Activated CD8-positive, alpha-beta memory T cell treated with anti-CD3 and anti-CD28 coated beads for 36 hours (primary cell): ENCODE measurements at regions not wholly inside any gene's neighbourhood (a gene's known extent, or its start where the extent isn't known, plus 50 kb on each side); places are given as distances from the start of the nearest gene placed in this dataset.
"Not testable (repeated sequence)": the region's sequence is repeated elsewhere in the genome, so short reads cannot be mapped to it uniquely, and the experiment has no call there.

ENCODE experiments used
- CTCF ChIA-PET: fragments of 350-600 bp; sonication (Branson Sonifier 250); formaldehyde crosslinking; loops from one replicate; lab custom pipeline; 2021; ENCODE audit warnings: antibody characterized with exemption; lab: Charles Lee
- POLR2A ChIA-PET: fragments of 350-600 bp; sonication (Branson Sonifier 250); formaldehyde crosslinking; loops from one replicate; lab custom pipeline; 2021; ENCODE audit warnings: antibody characterized with exemption; lab: Charles Lee

DNA sequence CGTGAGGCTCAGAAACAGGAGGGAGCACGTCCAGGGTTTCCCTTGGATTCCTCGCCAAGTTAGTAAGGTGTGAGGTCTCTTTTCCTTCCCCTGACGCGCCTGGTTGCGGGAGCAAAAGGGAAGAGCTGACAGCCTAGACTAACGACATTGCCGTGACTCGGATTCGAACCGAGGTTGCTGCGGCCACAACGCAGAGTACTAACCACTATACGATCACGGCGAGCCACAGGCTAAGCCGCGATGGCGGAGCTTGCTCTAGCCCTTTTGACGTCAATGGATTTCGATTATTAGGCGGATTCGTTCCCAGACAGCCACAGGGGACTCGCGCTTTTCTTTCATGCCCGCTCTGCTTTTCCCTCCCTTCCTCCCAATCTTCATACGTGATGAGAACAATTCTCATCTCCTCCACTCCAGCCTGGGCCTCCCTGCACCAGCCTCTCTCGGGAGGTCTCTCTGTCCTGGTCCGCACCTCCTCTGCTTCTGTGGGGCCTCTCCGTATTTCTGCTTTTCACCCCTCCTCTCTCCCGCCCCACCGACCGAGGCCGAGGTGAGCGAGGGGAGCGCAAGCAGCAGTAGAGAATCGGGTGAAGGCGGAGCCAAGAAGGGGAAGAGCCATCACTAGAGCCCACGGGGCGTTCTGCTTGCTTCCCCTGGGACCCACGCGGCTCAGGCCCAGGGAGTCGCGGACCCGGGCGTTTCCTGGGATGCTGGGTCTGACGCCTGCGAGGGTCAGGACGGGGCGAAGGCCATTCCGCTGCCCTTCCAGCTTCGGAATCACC, 150.7 kb upstream of the NBPF11 start:
- CTCF ChIA-PET, result interaction anchor here (0.7 kb wide), 2 partner anchors 16 to 81 kb away, joined by 3 to 4 read pairs; no protein-coding TSS in a partner anchor

GRCh38 chr1:148297852-148298251, 145.8 kb upstream of the NBPF11 start:
- POLR2A ChIA-PET, result not testable (repeated sequence)

More for the DNA sequence above, 150.7 kb upstream of the NBPF11 start:
- POLR2A ChIA-PET, result interaction anchor here (1.0 to 1.1 kb wide), 2 partner anchors 32 to 39 kb away, joined by 3 to 6 read pairs; no protein-coding TSS in a partner anchor

DNA sequence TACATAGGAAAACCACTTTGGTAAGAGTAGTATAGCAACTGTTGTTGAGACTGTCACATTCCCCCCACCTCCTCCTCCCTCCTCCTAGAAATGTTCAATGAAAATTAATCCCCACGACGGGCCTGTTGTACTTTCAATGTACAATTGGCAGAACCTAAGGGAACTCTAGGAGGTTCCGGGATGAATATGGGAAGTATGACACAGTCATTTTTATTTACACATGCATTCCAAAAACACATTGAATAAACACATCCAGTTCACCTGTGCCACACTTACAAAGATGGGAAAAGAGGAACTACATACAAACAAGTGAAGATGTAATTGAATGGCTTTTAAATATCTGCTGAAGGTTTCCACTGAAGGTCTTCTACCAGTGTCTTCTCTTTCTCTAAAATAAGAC, 144.4 kb upstream of the NBPF11 start:
- POLR2A ChIA-PET, result no interaction called here

More at GRCh38 chr1:148297852-148298251, 145.8 kb upstream of the NBPF11 start:
- CTCF ChIA-PET, result not testable (repeated sequence)

GRCh38 chr1:148294116-148294807, 142.2 kb upstream of the NBPF11 start:
- ChIA-PET CTCF (no interaction called here), POLR2A (no interaction called here)

More for the DNA sequence above, 144.4 kb upstream of the NBPF11 start:
- CTCF ChIA-PET, result no interaction called here

DNA sequence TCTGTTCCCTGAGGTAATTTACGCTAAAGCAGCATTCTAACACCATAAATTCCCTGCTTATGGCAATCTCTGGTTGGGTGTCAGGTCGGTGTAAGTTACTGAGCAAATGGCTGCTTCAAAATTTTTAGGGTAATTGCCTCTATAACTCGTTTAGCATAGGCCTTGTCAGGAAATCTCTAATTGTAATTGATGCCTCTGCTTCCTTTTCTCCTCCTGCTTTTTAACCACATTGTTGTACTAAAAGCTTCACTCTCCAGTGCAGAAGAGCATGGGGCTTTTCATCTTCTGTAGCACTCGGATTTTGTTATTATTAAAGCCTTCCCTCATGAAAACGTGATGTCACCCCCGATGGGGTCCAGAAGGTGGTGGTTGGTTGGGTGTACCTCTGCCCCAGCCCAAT, 141.6 kb upstream of the NBPF11 start:
- ChIA-PET POLR2A (no interaction called here), CTCF (no interaction called here)

GRCh38 chr1:148292915-148293314, 140.8 kb upstream of the NBPF11 start:
- CTCF ChIA-PET, result no interaction called here
- POLR2A ChIA-PET, result no interaction called here

DNA sequence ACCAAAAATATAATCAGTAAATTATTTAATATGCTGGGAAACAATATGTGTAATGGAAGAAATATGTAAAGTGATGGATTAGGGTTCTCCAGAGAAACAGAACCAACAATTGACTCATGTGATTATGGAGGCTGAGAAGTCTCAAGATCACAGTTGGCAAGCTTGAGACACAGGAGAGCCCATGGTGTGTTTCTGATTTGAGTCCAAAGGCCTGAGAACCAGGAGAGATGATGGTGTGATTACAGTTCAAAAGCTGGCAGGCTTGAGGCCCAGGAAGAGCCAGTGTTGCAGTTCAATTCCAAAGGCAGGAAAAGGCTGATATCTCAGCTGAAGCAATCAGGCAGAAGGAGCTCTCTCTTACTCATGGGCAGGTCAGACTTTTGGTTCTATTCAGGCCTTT, 138.8 kb upstream of the NBPF11 start:
- CTCF ChIA-PET, result no interaction called here
- POLR2A ChIA-PET, result no interaction called here

GRCh38 chr1:148289647-148290046, 137.6 kb upstream of the NBPF11 start:
- CTCF ChIA-PET, result no interaction called here
- POLR2A ChIA-PET, result no interaction called here

DNA sequence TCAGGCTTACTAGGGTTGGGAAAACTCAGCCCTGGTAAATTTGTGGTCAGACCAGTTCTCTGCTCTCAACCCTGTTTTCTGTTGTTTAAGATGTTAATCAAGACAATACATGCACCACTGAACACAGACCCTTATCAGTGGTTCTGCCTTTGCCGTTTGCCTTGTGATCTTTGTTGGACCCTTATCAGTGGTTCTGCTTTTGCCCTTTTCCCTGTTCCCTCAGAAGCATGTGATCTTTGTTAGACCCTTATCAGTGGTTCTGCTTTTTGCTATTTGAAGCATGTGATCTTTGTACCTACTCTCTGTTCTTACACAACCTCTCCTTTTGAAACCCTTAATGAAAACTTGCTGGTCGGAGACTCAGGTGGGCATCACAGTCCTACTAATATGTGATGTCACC, 133.9 kb upstream of the NBPF11 start:
- POLR2A ChIA-PET, CTCF ChIA-PET: not testable (repeated sequence)

DNA sequence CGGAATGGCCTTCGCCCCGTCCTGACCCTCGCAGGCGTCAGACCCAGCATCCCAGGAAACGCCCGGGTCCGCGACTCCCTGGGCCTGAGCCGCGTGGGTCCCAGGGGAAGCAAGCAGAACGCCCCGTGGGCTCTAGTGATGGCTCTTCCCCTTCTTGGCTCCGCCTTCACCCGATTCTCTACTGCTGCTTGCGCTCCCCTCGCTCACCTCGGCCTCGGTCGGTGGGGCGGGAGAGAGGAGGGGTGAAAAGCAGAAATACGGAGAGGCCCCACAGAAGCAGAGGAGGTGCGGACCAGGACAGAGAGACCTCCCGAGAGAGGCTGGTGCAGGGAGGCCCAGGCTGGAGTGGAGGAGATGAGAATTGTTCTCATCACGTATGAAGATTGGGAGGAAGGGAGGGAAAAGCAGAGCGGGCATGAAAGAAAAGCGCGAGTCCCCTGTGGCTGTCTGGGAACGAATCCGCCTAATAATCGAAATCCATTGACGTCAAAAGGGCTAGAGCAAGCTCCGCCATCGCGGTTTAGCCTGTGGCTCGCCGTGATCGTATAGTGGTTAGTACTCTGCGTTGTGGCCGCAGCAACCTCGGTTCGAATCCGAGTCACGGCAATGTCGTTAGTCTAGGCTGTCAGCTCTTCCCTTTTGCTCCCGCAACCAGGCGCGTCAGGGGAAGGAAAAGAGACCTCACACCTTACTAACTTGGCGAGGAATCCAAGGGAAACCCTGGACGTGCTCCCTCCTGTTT, 128.9 kb upstream of the NBPF11 start:
- POLR2A ChIA-PET, CTCF ChIA-PET: not testable (repeated sequence)

- POLR2A ChIA-PET, result interaction anchor here (1.6 kb wide), 1 partner anchor 16 kb away, joined by 5 read pairs; no protein-coding TSS in a partner anchor
- CTCF ChIA-PET, result interaction anchor here (1.0 kb wide), 1 partner anchor 55 kb away, joined by 4 read pairs; no protein-coding TSS in a partner anchor
Measured at GRCh38 chr1:148279002-148279542, 127.0 kb upstream of the NBPF11 start.

GRCh38 chr1:148277865-148278279, 125.8 kb upstream of the NBPF11 start:
- POLR2A ChIA-PET, result interaction anchor here (1.6 kb wide), 1 partner anchor 14 kb away, joined by 5 read pairs; no protein-coding TSS in a partner anchor
- CTCF ChIA-PET, result not testable (repeated sequence)

DNA sequence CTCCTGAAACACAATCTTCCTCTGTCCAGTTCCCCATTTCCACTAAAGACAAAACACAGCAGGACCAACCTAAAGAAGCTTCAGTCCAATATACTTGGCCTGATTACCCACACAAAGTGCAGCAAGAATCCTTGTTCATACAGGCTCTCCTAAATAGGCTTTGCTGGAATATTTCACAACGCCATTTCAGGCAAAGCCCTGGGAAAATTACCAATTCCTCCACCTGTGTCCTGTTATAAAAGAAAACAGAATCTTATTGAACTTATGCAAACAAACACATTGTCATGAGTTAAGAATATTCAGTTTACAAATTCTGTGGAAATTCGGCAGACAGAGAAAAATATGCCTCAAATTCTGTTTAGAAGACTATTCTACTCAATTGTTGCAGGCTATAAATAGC, 115.0 kb upstream of the NBPF11 start:
- CTCF ChIA-PET, POLR2A ChIA-PET: not testable (repeated sequence)

GRCh38 chr1:148264374-148265276, 112.5 kb upstream of the NBPF11 start:
- CTCF ChIA-PET, result no interaction called here
- POLR2A ChIA-PET, result no interaction called here

- POLR2A ChIA-PET, result interaction anchor here (0.7 to 1.4 kb wide), 8 partner anchors 12 to 585 kb away, joined by 3 to 47 read pairs (median 4); partner anchors contain the start of gene NBPF11
- CTCF ChIA-PET, result no interaction called here
Measured at GRCh38 chr1:148263906-148264255, 111.8 kb upstream of the NBPF11 start.

GRCh38 chr1:148263128-148263905, 111.2 kb upstream of the NBPF11 start:
- CTCF ChIA-PET, result no interaction called here
- POLR2A ChIA-PET, result interaction anchor here (0.7 to 1.4 kb wide), 9 partner anchors 13 to 585 kb away, joined by 3 to 47 read pairs (median 3); partner anchors contain the start of gene NBPF11

DNA sequence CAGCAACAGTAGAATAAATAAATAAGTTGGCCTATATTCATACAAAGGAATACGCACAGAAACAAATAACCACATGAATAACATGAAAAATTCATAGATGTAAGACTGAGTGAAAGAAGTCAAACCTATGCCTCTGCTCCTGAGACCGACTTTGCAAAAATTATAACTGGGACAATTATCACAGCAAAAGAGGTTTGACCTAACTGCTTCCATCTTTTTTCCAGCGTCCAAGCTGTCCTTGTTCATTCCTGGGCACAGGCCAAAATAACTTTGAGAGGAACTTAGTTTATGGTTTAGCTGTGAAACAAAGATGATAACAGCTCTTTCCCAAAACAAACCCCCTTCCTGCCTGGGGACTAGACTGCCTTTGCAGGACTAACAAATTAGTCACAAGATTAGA, 109.6 kb upstream of the NBPF11 start:
- POLR2A ChIA-PET, result interaction anchor here (1.1 kb wide), 1 partner anchor 73 kb away, joined by 5 read pairs; no protein-coding TSS in a partner anchor
- CTCF ChIA-PET, result not testable (repeated sequence)

GRCh38 chr1:148257886-148258285, 105.8 kb upstream of the NBPF11 start:
- CTCF ChIA-PET, result not testable (repeated sequence)

More at GRCh38 chr1:148257886-148258285, 105.8 kb upstream of the NBPF11 start:
- POLR2A ChIA-PET, result not testable (repeated sequence)
